Activated CD4-positive, alpha-beta memory T cell treated with anti-CD3 and anti-CD28 coated beads, Interleukin-2, amount 10 ng/mL, durations not matched to agents 7 days and 5 days (primary cell): ENCODE measurements at regions not wholly inside any gene's neighbourhood (a gene's known extent, or its start where the extent isn't known, plus 50 kb on each side); places are given as distances from the start of the nearest gene placed in this dataset.
A peak's percentile ranks its signal among the peaks of the same experiment; 100 is the strongest.
"Not testable (repeated sequence)": the region's sequence is repeated elsewhere in the genome, so short reads cannot be mapped to it uniquely, and the experiment has no call there.

Source experiments
- CTCF ChIA-PET: fragments of 350-600 bp; sonication (Branson Sonifier 250); formaldehyde crosslinking; loops from one replicate; lab custom pipeline; 2021; ENCODE audit warnings: antibody characterized with exemption, inconsistent platforms; lab: Charles Lee
- POLR2A ChIA-PET: fragments of 350-600 bp; sonication (Branson Sonifier 250); formaldehyde crosslinking; loops from one replicate; lab custom pipeline; 2021; ENCODE audit warnings: antibody characterized with exemption; lab: Charles Lee
- DNase-seq: peaks from one replicate; pipeline ENCODE4 v3.0.0-alpha.2; 2020
- H3K27ac Mint-ChIP-seq: one replicate; pipeline ENCODE4 v1.8.0; 2021; ENCODE audit warnings: mild to moderate bottlenecking, mixed read lengths
- H3K27me3 Mint-ChIP-seq: one replicate; pipeline ENCODE4 v1.8.0; 2021; ENCODE audit warnings: mixed read lengths
- H3K36me3 Mint-ChIP-seq: one replicate; pipeline ENCODE4 v1.8.0; 2021; ENCODE audit warnings: low read depth, mixed read lengths
- H3K4me1 Mint-ChIP-seq: one replicate; pipeline ENCODE4 v1.8.0; 2021; ENCODE audit warnings: mixed read lengths
- H3K4me3 Mint-ChIP-seq: one replicate; pipeline ENCODE4 v1.8.0; 2021; ENCODE audit warnings: mild to moderate bottlenecking, mixed read lengths
- H3K9me3 Mint-ChIP-seq: one replicate; pipeline ENCODE4 v1.8.0; 2021; ENCODE audit warnings: mixed read lengths

- no peak overlapping the region for H3K27ac Mint-ChIP-seq
- no peaks in the 10 kb centered on the region for H3K36me3 Mint-ChIP-seq
- H3K4me1 Mint-ChIP-seq = no peaks in the 10 kb centered on the region
- no peak overlapping the region for H3K4me3 Mint-ChIP-seq
- no peaks in the 10 kb centered on the region for H3K27me3 Mint-ChIP-seq
- ChIA-PET CTCF (interaction anchor here (0.8 to 1.9 kb wide), 6 partner anchors 8 to 964 kb away, joined by 3 to 8 read pairs (median 4); no protein-coding TSS in a partner anchor), POLR2A (no interaction called here)
- peak; percentile 27 for DNase-seq
- H3K9me3 Mint-ChIP-seq = no peaks in the 10 kb centered on the region
These were observed 99.8 kb upstream of the FOXA2 start for GRCh38 chr20:22684072-22684762.

GRCh38 chr20:22684763-22685443 is 100.5 kb upstream of the FOXA2 start:
- H3K4me3 Mint-ChIP-seq = no peak overlapping the region
- no peak for DNase-seq
- ChIA-PET CTCF (interaction anchor here (1.5 to 1.9 kb wide), 2 partner anchors 10 to 346 kb away, joined by 5 to 8 read pairs; no protein-coding TSS in a partner anchor), POLR2A (no interaction called here)
- H3K4me1 Mint-ChIP-seq = no peaks in the 10 kb centered on the region
- H3K27ac Mint-ChIP-seq = no peak overlapping the region
- H3K9me3 Mint-ChIP-seq = no peaks in the 10 kb centered on the region
- H3K36me3 Mint-ChIP-seq = no peaks in the 10 kb centered on the region
- no peaks in the 10 kb centered on the region for H3K27me3 Mint-ChIP-seq

- Mint-ChIP-seq H3K36me3 (no peaks in the 10 kb centered on the region), H3K4me3 (no peak overlapping the region), H3K27ac (no peak overlapping the region), H3K9me3 (no peaks in the 10 kb centered on the region), H3K27me3 (no peaks in the 10 kb centered on the region), H3K4me1 (no peaks in the 10 kb centered on the region)
- CTCF ChIA-PET = interaction anchor here (1.5 kb wide), 1 partner anchor 347 kb away, joined by 8 read pairs; no protein-coding TSS in a partner anchor
- POLR2A ChIA-PET = no interaction called here
- no peak for DNase-seq
These were observed 101.7 kb upstream of the FOXA2 start for GRCh38 chr20:22686097-22686496.

- CTCF ChIA-PET = no interaction called here
- POLR2A ChIA-PET = no interaction called here
These were observed 103.4 kb upstream of the FOXA2 start for GRCh38 chr20:22687676-22688349.

GRCh38 chr20:22688485-22688884 is 104.1 kb upstream of the FOXA2 start:
- POLR2A ChIA-PET = no interaction called here
- Mint-ChIP-seq H3K4me1 (no peaks in the 10 kb centered on the region), H3K36me3 (no peaks in the 10 kb centered on the region), H3K27ac (no peak overlapping the region), H3K9me3 (no peaks in the 10 kb centered on the region), H3K27me3 (no peaks in the 10 kb centered on the region), H3K4me3 (no peak overlapping the region)
- DNase-seq = no peak
- CTCF ChIA-PET = no interaction called here

More at GRCh38 chr20:22687676-22688349, 103.4 kb upstream of the FOXA2 start:
- Mint-ChIP-seq H3K27me3 (no peaks in the 10 kb centered on the region), H3K4me1 (no peaks in the 10 kb centered on the region), H3K27ac (no peak overlapping the region), H3K36me3 (no peaks in the 10 kb centered on the region), H3K4me3 (no peak overlapping the region), H3K9me3 (no peaks in the 10 kb centered on the region)
- no peak for DNase-seq

GRCh38 chr20:22689266-22689665 is 104.9 kb upstream of the FOXA2 start:
- no peaks in the 10 kb centered on the region for H3K27me3 Mint-ChIP-seq
- no peaks in the 10 kb centered on the region for H3K36me3 Mint-ChIP-seq
- no peak overlapping the region for H3K4me3 Mint-ChIP-seq
- no peaks in the 10 kb centered on the region for H3K9me3 Mint-ChIP-seq
- ChIA-PET CTCF (interaction anchor here (3.9 kb wide), 1 partner anchor 546 kb away, joined by 28 read pairs; no protein-coding TSS in a partner anchor), POLR2A (no interaction called here)
- no peak overlapping the region for H3K27ac Mint-ChIP-seq
- H3K4me1 Mint-ChIP-seq = no peaks in the 10 kb centered on the region
- no peak for DNase-seq

GRCh38 chr20:22690000-22690399 is 105.6 kb upstream of the FOXA2 start:
- CTCF ChIA-PET = interaction anchor here (1.1 to 3.9 kb wide), 3 partner anchors 11 to 545 kb away, joined by 5 to 28 read pairs (median 10); no protein-coding TSS in a partner anchor
- Mint-ChIP-seq H3K9me3 (no peaks in the 10 kb centered on the region), H3K4me1 (no peaks in the 10 kb centered on the region), H3K4me3 (no peak overlapping the region), H3K36me3 (no peaks in the 10 kb centered on the region), H3K27ac (no peak overlapping the region), H3K27me3 (no peaks in the 10 kb centered on the region)
- DNase-seq = no peak
- POLR2A ChIA-PET = interaction anchor here (1.1 kb wide), 1 partner anchor 660 kb away, joined by 4 read pairs; the partner anchor contains the start of gene NXT1

- Mint-ChIP-seq H3K9me3 (no peaks in the 10 kb centered on the region), H3K27me3 (no peaks in the 10 kb centered on the region), H3K4me3 (no peak overlapping the region), H3K36me3 (no peaks in the 10 kb centered on the region), H3K4me1 (no peaks in the 10 kb centered on the region), H3K27ac (no peak overlapping the region)
- ChIA-PET CTCF (interaction anchor here (1.1 to 3.9 kb wide), 6 partner anchors 10 to 651 kb away, joined by 5 to 28 read pairs (median 11); no protein-coding TSS in a partner anchor), POLR2A (interaction anchor here (1.1 kb wide), 1 partner anchor 659 kb away, joined by 4 read pairs; the partner anchor contains the start of gene NXT1)
- DNase-seq = no peak
These were observed 106.3 kb upstream of the FOXA2 start for GRCh38 chr20:22690616-22691179.

- ChIA-PET POLR2A (no interaction called here), CTCF (interaction anchor here (0.6 to 3.9 kb wide), 25 partner anchors 8 to 919 kb away, joined by 3 to 28 read pairs (median 4); no protein-coding TSS in a partner anchor)
- no peak overlapping the region for H3K27ac Mint-ChIP-seq
- no peaks in the 10 kb centered on the region for H3K36me3 Mint-ChIP-seq
- H3K4me3 Mint-ChIP-seq = no peak overlapping the region
- H3K4me1 Mint-ChIP-seq = no peaks in the 10 kb centered on the region
- DNase-seq = peak; percentile 50
- no peaks in the 10 kb centered on the region for H3K27me3 Mint-ChIP-seq
- no peaks in the 10 kb centered on the region for H3K9me3 Mint-ChIP-seq
These were observed 107.2 kb upstream of the FOXA2 start for GRCh38 chr20:22691369-22692118.

- POLR2A ChIA-PET = no interaction called here
- Mint-ChIP-seq H3K4me1 (no peaks in the 10 kb centered on the region), H3K27ac (no peak overlapping the region), H3K4me3 (no peak overlapping the region), H3K27me3 (no peaks in the 10 kb centered on the region), H3K36me3 (no peaks in the 10 kb centered on the region), H3K9me3 (no peaks in the 10 kb centered on the region)
- DNase-seq = no peak
- CTCF ChIA-PET = interaction anchor here (0.6 to 3.9 kb wide), 25 partner anchors 8 to 918 kb away, joined by 3 to 28 read pairs (median 4); no protein-coding TSS in a partner anchor
These were observed 107.7 kb upstream of the FOXA2 start for GRCh38 chr20:22692119-22692475.

GRCh38 chr20:22692620-22693019 is 108.2 kb upstream of the FOXA2 start:
- DNase-seq, H3K36me3 Mint-ChIP-seq, POLR2A ChIA-PET, H3K27ac Mint-ChIP-seq, H3K9me3 Mint-ChIP-seq, H3K4me1 Mint-ChIP-seq, H3K27me3 Mint-ChIP-seq, H3K4me3 Mint-ChIP-seq: not testable (repeated sequence)
- CTCF ChIA-PET = interaction anchor here (0.7 to 3.9 kb wide), 18 partner anchors 8 to 918 kb away, joined by 3 to 28 read pairs (median 4); no protein-coding TSS in a partner anchor

GRCh38 chr20:22696759-22697158 is 112.4 kb upstream of the FOXA2 start:
- DNase-seq = no peak
- Mint-ChIP-seq H3K27me3 (no peaks in the 10 kb centered on the region), H3K4me1 (no peaks in the 10 kb centered on the region), H3K4me3 (no peak overlapping the region), H3K36me3 (no peaks in the 10 kb centered on the region), H3K9me3 (no peaks in the 10 kb centered on the region), H3K27ac (no peak overlapping the region)
- POLR2A ChIA-PET = no interaction called here
- CTCF ChIA-PET = no interaction called here
